Peyer's patch (tissue), 4 donors: ENCODE measurements at regions not wholly inside any gene's neighbourhood (a gene's known extent, or its start where the extent isn't known, plus 50 kb on each side); places are given as distances from the start of the nearest gene placed in this dataset.

Experiments used
- DNase-seq, 3 donors: peaks; one replicate each; pipeline ENCODE4 v3.0.0-alpha.2; 2017 to 2019
- H3K27ac ChIP-seq, 4 donors: fragments of 200-600 bp; sonication (generic); one replicate each; pipeline ENCODE4 v1.5.1; 2016 to 2019
- H3K27me3 ChIP-seq, 2 donors: fragments of 200-600 bp; sonication (generic); one replicate each; pipeline ENCODE4 v1.5.1; 2019
- H3K36me3 ChIP-seq, 3 donors: fragments of 200-600 bp; sonication (generic); one replicate each; pipeline ENCODE4 v1.5.1; 2016 to 2019
- H3K4me1 ChIP-seq, 4 donors: fragments of 200-600 bp; sonication (generic); one replicate each; pipeline ENCODE4 v1.5.1; 2016 to 2019
- H3K4me3 ChIP-seq, 4 donors: fragments of 200-600 bp; sonication (generic); 1 replicate in 3 of 4; 2 replicates in 1 of 4; pipeline ENCODE4 v1.5.1; 2016 to 2019; ENCODE audit warnings: mild to moderate bottlenecking in 1 of 4
- H3K9me3 ChIP-seq, 4 donors: fragments of 200-600 bp; sonication (generic); one replicate each; pipeline ENCODE4 v1.5.1; 2016 to 2019; ENCODE audit warnings: mild to moderate bottlenecking in 1 of 4
- CTCF ChIP-seq, 6 experiments: fragments of 450-650 bp in 4 of 6; fragments of 200-600 bp in 2 of 6; sonication (generic) in 1 of 6; IDR thresholded peaks; one replicate each; pipeline ENCODE4 v1.5.1; 2017 to 2019; ENCODE audit warnings: antibody characterized with exemption in 6 of 6, mild to moderate bottlenecking in 3 of 6, moderate library complexity in 1 of 6
- POLR2A ChIP-seq, 2 donors: fragments of 450-650 bp; IDR thresholded peaks; one replicate each; pipeline ENCODE4 v1.5.1; 2017; ENCODE audit warnings: antibody characterized with exemption in 2 of 2, mild to moderate bottlenecking in 2 of 2, moderate library complexity in 2 of 2

- Histone ChIP-seq H3K4me1 (no peaks in the 10 kb centered on the region), H3K4me3 (no peak overlapping the region), H3K9me3 (no peaks in the 10 kb centered on the region), H3K27ac (no peak overlapping the region), H3K36me3 (no peaks in the 10 kb centered on the region), H3K27me3 (no peaks in the 10 kb centered on the region)
- no peak for DNase-seq
- TF ChIP-seq CTCF (IDR thresholded peaks at IDR 0.05) (no peak), POLR2A (IDR thresholded peaks at IDR 0.05) (no peak)
Observed at GRCh38 chr2:22993250-22993649, 391.7 kb upstream of the KLHL29 start.

GRCh38 chr2:22995576-22995975 is 389.4 kb upstream of the KLHL29 start:
- TF ChIP-seq POLR2A (IDR thresholded peaks at IDR 0.05) (no peak), CTCF (IDR thresholded peaks at IDR 0.05) (no peak)

GRCh38 chr2:22996911-22997310 is 388.1 kb upstream of the KLHL29 start:
- Histone ChIP-seq H3K27ac (no peak overlapping the region), H3K27me3 (no peaks in the 10 kb centered on the region), H3K36me3 (no peaks in the 10 kb centered on the region), H3K4me1 (no peaks in the 10 kb centered on the region), H3K9me3 (no peaks in the 10 kb centered on the region), H3K4me3 (no peak overlapping the region)
- TF ChIP-seq POLR2A (IDR thresholded peaks at IDR 0.05), result no peak
- TF ChIP-seq CTCF (IDR thresholded peaks at IDR 0.05), result no peak
- DNase-seq, result no peak

More at GRCh38 chr2:22995576-22995975, 389.4 kb upstream of the KLHL29 start:
- Histone ChIP-seq H3K36me3 (no peaks in the 10 kb centered on the region), H3K4me1 (no peaks in the 10 kb centered on the region), H3K27ac (no peak overlapping the region), H3K27me3 (no peaks in the 10 kb centered on the region), H3K4me3 (no peak overlapping the region), H3K9me3 (no peaks in the 10 kb centered on the region)
- DNase-seq, result no peak

GRCh38 chr2:22998359-22998758 is 386.6 kb upstream of the KLHL29 start:
- TF ChIP-seq CTCF (IDR thresholded peaks at IDR 0.05) (no peak), POLR2A (IDR thresholded peaks at IDR 0.05) (no peak)
- H3K4me3 ChIP-seq, result no peak overlapping the region
- H3K27ac ChIP-seq, result no peak overlapping the region
- DNase-seq, result no peak
- H3K4me1 ChIP-seq, result no peaks in the 10 kb centered on the region
- H3K27me3 ChIP-seq, result no peaks in the 10 kb centered on the region
- H3K9me3 ChIP-seq, result no peaks in the 10 kb centered on the region
- H3K36me3 ChIP-seq, result no peaks in the 10 kb centered on the region

- no peak for DNase-seq
- no peak overlapping the region for H3K4me3 ChIP-seq
- H3K36me3 ChIP-seq, result no peaks in the 10 kb centered on the region
- no peaks in the 10 kb centered on the region for H3K27me3 ChIP-seq
- no peaks in the 10 kb centered on the region for H3K9me3 ChIP-seq
- H3K27ac ChIP-seq, result no peak overlapping the region
- TF ChIP-seq CTCF (IDR thresholded peaks at IDR 0.05) (no peak), POLR2A (IDR thresholded peaks at IDR 0.05) (no peak)
- H3K4me1 ChIP-seq, result no peaks in the 10 kb centered on the region
Observed at GRCh38 chr2:22999951-23000350, 385.0 kb upstream of the KLHL29 start.

- H3K27ac ChIP-seq, result no peak overlapping the region
- no peaks in the 10 kb centered on the region for H3K4me1 ChIP-seq
- no peak for DNase-seq
- H3K9me3 ChIP-seq, result no peaks in the 10 kb centered on the region
- H3K36me3 ChIP-seq, result no peaks in the 10 kb centered on the region
- TF ChIP-seq CTCF (IDR thresholded peaks at IDR 0.05), result peak in 3 of 6 experiments; percentile 16 to 20 (median 17)
- TF ChIP-seq POLR2A (IDR thresholded peaks at IDR 0.05), result no peak
- no peak overlapping the region for H3K4me3 ChIP-seq
- H3K27me3 ChIP-seq, result no peaks in the 10 kb centered on the region
Observed at GRCh38 chr2:23002234-23002633, 382.7 kb upstream of the KLHL29 start.
